ENCODE measurements at regions not wholly inside any gene's neighbourhood (a gene's known extent, or its start where the extent isn't known, plus 50 kb on each side); places are given as distances from the start of the nearest gene placed in this dataset.

DNA sequence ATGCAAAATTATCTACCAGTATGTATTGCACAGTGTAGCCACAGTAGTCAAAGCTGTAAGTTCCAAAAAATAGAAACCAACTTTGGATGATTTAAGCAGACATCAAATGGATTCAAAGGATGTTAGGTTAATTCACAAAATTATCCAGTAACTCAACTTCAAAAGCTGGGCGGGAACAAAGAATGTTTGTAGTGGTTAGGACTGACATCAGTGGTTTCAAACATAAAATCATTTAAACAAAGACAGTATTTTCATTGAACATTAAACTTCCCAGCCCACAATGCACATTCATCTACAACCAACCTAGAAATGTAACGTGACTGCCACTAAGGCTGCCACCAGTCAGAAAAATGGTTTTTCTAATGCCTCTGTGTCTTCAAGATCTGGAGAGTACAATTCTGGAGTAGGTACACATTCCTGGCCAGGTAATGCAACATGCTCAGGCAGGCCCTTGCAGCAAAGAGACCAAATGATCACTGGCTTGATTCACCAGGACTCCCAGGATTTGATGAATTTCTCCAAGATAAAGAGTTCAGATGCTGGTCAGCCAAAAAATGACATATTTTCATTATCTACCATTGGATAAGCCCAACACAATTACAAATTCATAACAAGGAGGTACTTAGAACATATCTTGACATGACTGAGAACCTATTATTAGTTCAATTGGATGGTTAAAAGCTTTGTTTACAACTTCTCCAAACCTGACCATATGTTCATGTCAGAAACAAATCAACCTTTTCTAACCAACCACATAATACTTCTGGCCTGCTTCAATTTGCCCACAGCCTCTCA lies 189.8 kb upstream of the CNTN4 start:
- ATAC-seq: no peak
- FAIRE-seq: no peak
- Histone ChIP-seq H3K79me2 (ENCODE audit: control insufficient read depth, insufficient read depth, low read length) (no peaks in the 10 kb centered on the region), H3K9me1 (ENCODE audit: control insufficient read depth, insufficient read depth, low read length) (no peaks in the 10 kb centered on the region), H4K20me1 (replicated peaks; ENCODE audit: control insufficient read depth, insufficient read depth, low read length) (no peaks in the 10 kb centered on the region), H3K9ac (ENCODE audit: insufficient read depth in 1 of 2, low read depth in 2 of 2, low read length in 2 of 2) (no peak overlapping the region), H3K4me2 (ENCODE audit: insufficient read depth, low read length) (no peak overlapping the region), H3K4me1 (replicated peaks in 1 of 2; ENCODE audit: control insufficient read depth in 2 of 2, insufficient read depth in 2 of 2, low read length in 2 of 2) (no peaks in the 10 kb centered on the region), H3K4me3 (no peak overlapping the region), H3K36me3 (ENCODE audit: control insufficient read depth, insufficient read depth, low read length) (no peaks in the 10 kb centered on the region), H2AFZ (ENCODE audit: low read depth, low read length) (no peak overlapping the region), H3K27me3 (ENCODE audit: control insufficient read depth in 2 of 2, insufficient read depth in 2 of 2, low read length in 2 of 2) (no peaks in the 10 kb centered on the region), H3K27ac (ENCODE audit: extremely low read depth, low read depth, low read length) (no peak overlapping the region), H3K9me3 (replicated peaks; ENCODE audit: control insufficient read depth, insufficient read depth, low read depth, low read length) (no peaks in the 10 kb centered on the region; the same call in 1 of the 2 replicates)
- BruUV-seq (replicated peaks): no TSS peak
- in situ Hi-C loops (cut with MboI) (no loop called here), intact Hi-C loops (cut with micrococcal nuclease) (no loop called here)
- POLR2A ChIA-PET: no interaction called here
- WGBS (ENCODE audit: insufficient coverage, low coverage, missing lambda C conversion rate): 0% methylated on average over 2 of the region's 2 CpGs
- CTCF ChIA-PET (ENCODE audit: low intra/inter-chr PET ratio): no interaction called here
- no peak for DNase-seq (ENCODE audit: extremely low read depth in 1 of 4, low spot score in 3 of 4)
- TF ChIP-seq, protein P1, sequence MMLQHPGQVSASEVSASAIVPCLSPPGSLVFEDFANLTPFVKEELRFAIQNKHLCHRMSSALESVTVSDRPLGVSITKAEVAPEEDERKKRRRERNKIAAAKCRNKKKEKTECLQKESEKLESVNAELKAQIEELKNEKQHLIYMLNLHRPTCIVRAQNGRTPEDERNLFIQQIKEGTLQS (IDR thresholded peaks at IDR 0.05): no peak
- TF ChIP-seq, protein P1 (CRISPR knock-in tag; conservative IDR thresholded peaks at IDR 0.05): no peak
- no peak for TF ChIP-seq PTTG1 (tag; IDR thresholded peaks at IDR 0.05; ENCODE audit: low read depth)
- TF ChIP-seq ZNF121 (CRISPR knock-in tag; conservative IDR thresholded peaks at IDR 0.05): no peak
- TF ChIP-seq U2AF2 (optimal IDR thresholded peaks at IDR 0.05; ENCODE audit: low read depth, low read length): no peak
- no peak for TF ChIP-seq GATAD2B (IDR thresholded peaks at IDR 0.05; ENCODE audit: borderline replicate concordance)
- TF ChIP-seq ZNF140 (CRISPR knock-in tag; IDR thresholded peaks at IDR 0.05): no peak
- TF ChIP-seq, protein P2, sequence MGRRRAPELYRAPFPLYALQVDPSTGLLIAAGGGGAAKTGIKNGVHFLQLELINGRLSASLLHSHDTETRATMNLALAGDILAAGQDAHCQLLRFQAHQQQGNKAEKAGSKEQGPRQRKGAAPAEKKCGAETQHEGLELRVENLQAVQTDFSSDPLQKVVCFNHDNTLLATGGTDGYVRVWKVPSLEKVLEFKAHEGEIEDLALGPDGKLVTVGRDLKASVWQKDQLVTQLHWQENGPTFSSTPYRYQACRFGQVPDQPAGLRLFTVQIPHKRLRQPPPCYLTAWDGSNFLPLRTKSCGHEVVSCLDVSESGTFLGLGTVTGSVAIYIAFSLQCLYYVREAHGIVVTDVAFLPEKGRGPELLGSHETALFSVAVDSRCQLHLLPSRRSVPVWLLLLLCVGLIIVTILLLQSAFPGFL (CRISPR knock-in tag; IDR thresholded peaks at IDR 0.05): no peak
- no peak for TF ChIP-seq TAF7 (tag; IDR thresholded peaks at IDR 0.05)
- no peak for TF ChIP-seq ZNF79 (CRISPR knock-in tag; IDR thresholded peaks at IDR 0.05; ENCODE audit: low read depth)
- TF ChIP-seq PTRF (tag; IDR thresholded peaks at IDR 0.05): no peak
- no peak for TF ChIP-seq ZNF77 (CRISPR knock-in tag; IDR thresholded peaks at IDR 0.05)
- TF ChIP-seq, protein P3, sequence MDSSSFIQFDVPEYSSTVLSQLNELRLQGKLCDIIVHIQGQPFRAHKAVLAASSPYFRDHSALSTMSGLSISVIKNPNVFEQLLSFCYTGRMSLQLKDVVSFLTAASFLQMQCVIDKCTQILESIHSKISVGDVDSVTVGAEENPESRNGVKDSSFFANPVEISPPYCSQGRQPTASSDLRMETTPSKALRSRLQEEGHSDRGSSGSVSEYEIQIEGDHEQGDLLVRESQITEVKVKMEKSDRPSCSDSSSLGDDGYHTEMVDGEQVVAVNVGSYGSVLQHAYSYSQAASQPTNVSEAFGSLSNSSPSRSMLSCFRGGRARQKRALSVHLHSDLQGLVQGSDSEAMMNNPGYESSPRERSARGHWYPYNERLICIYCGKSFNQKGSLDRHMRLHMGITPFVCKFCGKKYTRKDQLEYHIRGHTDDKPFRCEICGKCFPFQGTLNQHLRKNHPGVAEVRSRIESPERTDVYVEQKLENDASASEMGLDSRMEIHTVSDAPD (CRISPR knock-in tag; IDR thresholded peaks at IDR 0.05): no peak
- no peak for TF ChIP-seq SAFB (IDR thresholded peaks at IDR 0.05; ENCODE audit: borderline replicate concordance, low read depth, low read length)
- no peak for TF ChIP-seq KDM5B (IDR thresholded peaks at IDR 0.05; ENCODE audit: insufficient replicate concordance, low read depth, low read length)
- no peak for TF ChIP-seq RUNX1 (IDR thresholded peaks at IDR 0.05; ENCODE audit: low read depth)
- no peak for TF ChIP-seq YBX1 (IDR thresholded peaks at IDR 0.05)
- TF ChIP-seq ZBTB8A (IDR thresholded peaks at IDR 0.05; ENCODE audit: partially characterized antibody): no peak
